Activated CD8-positive, alpha-beta memory T cell treated with anti-CD3 and anti-CD28 coated beads for 36 hours (primary cell): ENCODE measurements at regions not wholly inside any gene's neighbourhood (a gene's known extent, or its start where the extent isn't known, plus 50 kb on each side); places are given as distances from the start of the nearest gene placed in this dataset.

Experiments
- CTCF ChIA-PET: fragments of 350-600 bp; sonication (Branson Sonifier 250); formaldehyde crosslinking; loops from one replicate; lab custom pipeline; 2021; ENCODE audit warnings: antibody characterized with exemption; lab: Charles Lee
- POLR2A ChIA-PET: fragments of 350-600 bp; sonication (Branson Sonifier 250); formaldehyde crosslinking; loops from one replicate; lab custom pipeline; 2021; ENCODE audit warnings: antibody characterized with exemption; lab: Charles Lee

GRCh38 chr11:29786092-29786491, 230.7 kb downstream of the KCNA4 start:
- CTCF ChIA-PET, result no interaction called here
- POLR2A ChIA-PET, result no interaction called here

GRCh38 chr11:29783506-29783905, 233.3 kb downstream of the KCNA4 start:
- CTCF ChIA-PET, result no interaction called here
- POLR2A ChIA-PET, result no interaction called here

- ChIA-PET CTCF (no interaction called here), POLR2A (no interaction called here)
Observed at GRCh38 chr11:29782447-29782846, 234.4 kb downstream of the KCNA4 start.

- CTCF ChIA-PET, result no interaction called here
Observed at GRCh38 chr11:29781268-29781667, 235.6 kb downstream of the KCNA4 start.

GRCh38 chr11:29780756-29781155, 236.1 kb downstream of the KCNA4 start:
- CTCF ChIA-PET, result no interaction called here
- POLR2A ChIA-PET, result no interaction called here

More at GRCh38 chr11:29781268-29781667, 235.6 kb downstream of the KCNA4 start:
- POLR2A ChIA-PET, result no interaction called here

- ChIA-PET CTCF (no interaction called here), POLR2A (no interaction called here)
Observed at GRCh38 chr11:29773656-29774264, 243.1 kb downstream of the KCNA4 start.

- ChIA-PET CTCF (no interaction called here), POLR2A (no interaction called here)
Observed at GRCh38 chr11:29756871-29757270, 260.0 kb downstream of the KCNA4 start.

- CTCF ChIA-PET, result no interaction called here
- POLR2A ChIA-PET, result no interaction called here
Observed at GRCh38 chr11:29755474-29755873, 261.4 kb downstream of the KCNA4 start.

GRCh38 chr11:29751618-29752017, 265.2 kb downstream of the KCNA4 start:
- CTCF ChIA-PET, result no interaction called here
- POLR2A ChIA-PET, result no interaction called here

GRCh38 chr11:29750392-29750791, 266.4 kb downstream of the KCNA4 start:
- CTCF ChIA-PET, result no interaction called here

GRCh38 chr11:29734287-29734686, 282.5 kb downstream of the KCNA4 start:
- CTCF ChIA-PET, result no interaction called here
- POLR2A ChIA-PET, result no interaction called here

More at GRCh38 chr11:29750392-29750791, 266.4 kb downstream of the KCNA4 start:
- POLR2A ChIA-PET, result no interaction called here

GRCh38 chr11:29713831-29714320, 303.0 kb downstream of the KCNA4 start:
- CTCF ChIA-PET, result no interaction called here
- POLR2A ChIA-PET, result no interaction called here

GRCh38 chr11:29712616-29713015, 304.2 kb downstream of the KCNA4 start:
- POLR2A ChIA-PET, result no interaction called here
- CTCF ChIA-PET, result no interaction called here

- CTCF ChIA-PET, result no interaction called here
- POLR2A ChIA-PET, result no interaction called here
Observed at GRCh38 chr11:29707924-29708323, 308.9 kb downstream of the KCNA4 start.

GRCh38 chr11:29685361-29685760, 331.5 kb downstream of the KCNA4 start:
- ChIA-PET CTCF (no interaction called here), POLR2A (no interaction called here)

- ChIA-PET POLR2A (no interaction called here), CTCF (no interaction called here)
Observed at GRCh38 chr11:29682856-29683255, 334.0 kb downstream of the KCNA4 start.

GRCh38 chr11:29679996-29680395, 336.8 kb downstream of the KCNA4 start:
- POLR2A ChIA-PET, result no interaction called here
- CTCF ChIA-PET, result no interaction called here

- CTCF ChIA-PET, result no interaction called here
- POLR2A ChIA-PET, result no interaction called here
Observed at GRCh38 chr11:29676993-29677392, 339.8 kb downstream of the KCNA4 start.

- CTCF ChIA-PET, result no interaction called here
- POLR2A ChIA-PET, result no interaction called here
Observed at GRCh38 chr11:29669310-29669709, 347.5 kb downstream of the KCNA4 start.

- ChIA-PET POLR2A (no interaction called here), CTCF (interaction anchor here (0.6 kb wide), 1 partner anchor 458 kb away, joined by 3 read pairs; no protein-coding TSS in a partner anchor)
Observed at GRCh38 chr11:29657709-29658108, 359.1 kb downstream of the KCNA4 start.

GRCh38 chr11:29656597-29656996, 360.2 kb downstream of the KCNA4 start:
- POLR2A ChIA-PET, result no interaction called here

GRCh38 chr11:29645373-29645772, 371.5 kb downstream of the KCNA4 start:
- ChIA-PET POLR2A (no interaction called here), CTCF (no interaction called here)

More at GRCh38 chr11:29656597-29656996, 360.2 kb downstream of the KCNA4 start:
- CTCF ChIA-PET, result no interaction called here
